ENCODE measurements at regions not wholly inside any gene's neighbourhood (a gene's known extent, or its start where the extent isn't known, plus 50 kb on each side); places are given as distances from the start of the nearest gene placed in this dataset.
A peak's percentile ranks its signal among the peaks of the same experiment; 100 is the strongest.

DNA sequence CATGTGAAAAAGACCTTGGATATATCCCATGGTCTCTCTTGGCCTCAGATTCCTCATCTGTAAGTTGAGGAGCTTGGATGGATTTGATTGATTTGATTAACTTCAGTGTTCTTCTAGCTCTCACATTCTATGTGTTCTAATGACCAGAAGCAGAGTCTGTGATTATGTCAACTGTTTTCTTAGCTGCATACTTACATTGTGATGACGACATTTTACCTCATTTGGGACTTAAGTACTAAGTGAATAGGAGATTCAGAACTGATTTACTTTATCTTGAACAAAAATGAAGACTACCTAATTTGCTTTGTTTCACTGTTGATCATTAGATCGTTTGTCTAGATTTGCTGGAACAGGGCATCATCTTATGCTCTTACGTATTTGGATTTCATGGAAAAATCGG lies 427.7 kb downstream of the SH3GL2 start:
- no peak overlapping the region for H3K9ac ChIP-seq (ENCODE audit: insufficient read depth, low read depth, low read length)
- no peak for TF ChIP-seq MED1 (CRISPR knock-in tag; IDR thresholded peaks at IDR 0.05)
- no peak for TF ChIP-seq ZC3H13 (CRISPR knock-in tag; IDR thresholded peaks at IDR 0.05)
- TF ChIP-seq ATF7 (IDR thresholded peaks at IDR 0.05), result peak; percentile 78
- no peak for TF ChIP-seq ATF7 (CRISPR knock-in tag; IDR thresholded peaks at IDR 0.05)
- peak; percentile 62 for TF ChIP-seq CREB1 (IDR thresholded peaks at IDR 0.05)
- TF ChIP-seq CREB1 (CRISPR knock-in tag; IDR thresholded peaks at IDR 0.05), result no peak
- BruUV-seq (replicated peaks), result no TSS peak
- CTCF ChIA-PET (ENCODE audit: low intra/inter-chr PET ratio, low total read pairs), result no interaction called here
- 17% methylated on average over 4 of the region's 4 CpGs for WGBS (ENCODE audit: low lambda C conversion rate)
- no peaks in the 10 kb centered on the region for H3K79me2 ChIP-seq (ENCODE audit: insufficient read depth, low read length)
- H3K4me3 ChIP-seq (replicated peaks in 1 of 3; ENCODE audit: insufficient read depth in 1 of 3, low read depth in 2 of 3, low read length in 3 of 3), result no peak overlapping the region
- H3K4me2 ChIP-seq (ENCODE audit: low read depth, low read length), result no peak overlapping the region
- in situ Hi-C loops (cut with HindIII; ENCODE audit: extremely low pct_ligation_motif_present, low pct_unique_long_range_greater_than_20kb), result no loop called here
- intact Hi-C loops (cut with micrococcal nuclease; ENCODE audit: unreplicated experiment), result no loop called here
- H3K4me1 ChIP-seq (ENCODE audit: insufficient read depth, low read length), result no peaks in the 10 kb centered on the region
- no peak for FAIRE-seq
- H3K9me3 ChIP-seq (ENCODE audit: low read length), result peaks cover 8% of the 10 kb centered on the region
- H4K20me1 ChIP-seq (ENCODE audit: insufficient read depth, low read length), result no peaks in the 10 kb centered on the region
- DNase-seq (ENCODE audit: low spot score), result no peak
- no peaks in the 10 kb centered on the region for H3K27me3 ChIP-seq (ENCODE audit: control insufficient read depth in 1 of 2, insufficient read depth in 2 of 2, low read length in 2 of 2)
- POLR2A ChIA-PET, result no interaction called here
- H3K27ac ChIP-seq (ENCODE audit: extremely low read length, insufficient read depth, low read length), result no peak overlapping the region
- no peak for ATAC-seq
- no peak overlapping the region for H2AFZ ChIP-seq (ENCODE audit: low read length)
- H3K36me3 ChIP-seq (replicated peaks in 1 of 2; ENCODE audit: control insufficient read depth in 1 of 2, insufficient read depth in 2 of 2, low read length in 2 of 2), result no peaks in the 10 kb centered on the region

DNA sequence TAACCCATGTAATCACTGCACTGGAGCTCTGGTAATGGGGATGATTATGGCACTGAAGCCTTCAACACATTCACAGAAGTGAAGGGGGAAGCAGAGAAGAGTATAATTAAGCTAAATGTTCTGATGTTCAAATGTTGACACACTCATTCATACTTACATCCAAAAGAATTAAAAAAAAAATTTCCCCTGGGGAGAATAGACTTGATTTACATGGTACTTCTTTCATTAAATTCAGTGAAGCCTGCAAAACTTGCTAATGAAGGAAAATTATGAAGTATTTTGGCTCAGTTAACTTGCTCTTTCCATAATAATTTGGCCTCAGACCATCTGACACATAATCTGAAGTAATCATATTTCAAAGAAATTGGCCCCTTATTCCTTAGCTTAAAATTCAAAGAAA lies 428.8 kb downstream of the SH3GL2 start:
- no peak overlapping the region for H3K27ac ChIP-seq (ENCODE audit: extremely low read length, insufficient read depth, low read length)
- ATAC-seq (no peak), FAIRE-seq (no peak), DNase-seq (ENCODE audit: low spot score) (no peak)
- H3K4me2 ChIP-seq (ENCODE audit: low read depth, low read length), result no peak overlapping the region
- peaks cover 8% of the 10 kb centered on the region for H3K9me3 ChIP-seq (ENCODE audit: low read length)
- intact Hi-C loops (cut with micrococcal nuclease; ENCODE audit: unreplicated experiment), result no loop called here
- H3K79me2 ChIP-seq (ENCODE audit: insufficient read depth, low read length), result no peaks in the 10 kb centered on the region
- H3K27me3 ChIP-seq (ENCODE audit: control insufficient read depth in 1 of 2, insufficient read depth in 2 of 2, low read length in 2 of 2), result no peaks in the 10 kb centered on the region
- H3K4me3 ChIP-seq (replicated peaks in 1 of 3; ENCODE audit: insufficient read depth in 1 of 3, low read depth in 2 of 3, low read length in 3 of 3), result no peak overlapping the region
- in situ Hi-C loops (cut with HindIII; ENCODE audit: extremely low pct_ligation_motif_present, low pct_unique_long_range_greater_than_20kb), result no loop called here
- ChIA-PET CTCF (ENCODE audit: low intra/inter-chr PET ratio, low total read pairs) (no interaction called here), POLR2A (no interaction called here)
- H3K9ac ChIP-seq (ENCODE audit: insufficient read depth, low read depth, low read length), result no peak overlapping the region
- H2AFZ ChIP-seq (ENCODE audit: low read length), result no peak overlapping the region
- H3K4me1 ChIP-seq (ENCODE audit: insufficient read depth, low read length), result no peaks in the 10 kb centered on the region
- no TSS peak for BruUV-seq (replicated peaks)
- no peaks in the 10 kb centered on the region for H4K20me1 ChIP-seq (ENCODE audit: insufficient read depth, low read length)
- no peaks in the 10 kb centered on the region for H3K36me3 ChIP-seq (replicated peaks in 1 of 2; ENCODE audit: control insufficient read depth in 1 of 2, insufficient read depth in 2 of 2, low read length in 2 of 2)
- TF ChIP-seq, protein P1, sequence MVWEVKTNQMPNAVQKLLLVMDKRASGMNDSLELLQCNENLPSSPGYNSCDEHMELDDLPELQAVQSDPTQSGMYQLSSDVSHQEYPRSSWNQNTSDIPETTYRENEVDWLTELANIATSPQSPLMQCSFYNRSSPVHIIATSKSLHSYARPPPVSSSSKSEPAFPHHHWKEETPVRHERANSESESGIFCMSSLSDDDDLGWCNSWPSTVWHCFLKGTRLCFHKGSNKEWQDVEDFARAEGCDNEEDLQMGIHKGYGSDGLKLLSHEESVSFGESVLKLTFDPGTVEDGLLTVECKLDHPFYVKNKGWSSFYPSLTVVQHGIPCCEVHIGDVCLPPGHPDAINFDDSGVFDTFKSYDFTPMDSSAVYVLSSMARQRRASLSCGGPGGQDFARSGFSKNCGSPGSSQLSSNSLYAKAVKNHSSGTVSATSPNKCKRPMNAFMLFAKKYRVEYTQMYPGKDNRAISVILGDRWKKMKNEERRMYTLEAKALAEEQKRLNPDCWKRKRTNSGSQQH (CRISPR knock-in tag; IDR thresholded peaks at IDR 0.05; ENCODE audit: low read depth), result no peak
- TF ChIP-seq ZNF224 (CRISPR knock-in tag; IDR thresholded peaks at IDR 0.05), result no peak
- TF ChIP-seq CBX5 (CRISPR knock-in tag; IDR thresholded peaks at IDR 0.05; ENCODE audit: borderline replicate concordance), result no peak
- no peak for TF ChIP-seq IKZF4 (CRISPR knock-in tag; IDR thresholded peaks at IDR 0.05; ENCODE audit: borderline replicate concordance, low read depth, not compliant biosample characterization)
- TF ChIP-seq SALL2 (CRISPR knock-in tag; IDR thresholded peaks at IDR 0.05), result no peak
- no peak for TF ChIP-seq ARNTL (CRISPR knock-in tag; IDR thresholded peaks at IDR 0.05)
- no peak for TF ChIP-seq ZNF713 (CRISPR knock-in tag; IDR thresholded peaks at IDR 0.05)
- TF ChIP-seq KDM2A (CRISPR knock-in tag; IDR thresholded peaks at IDR 0.05; ENCODE audit: borderline replicate concordance, low read depth), result no peak
- no peak for TF ChIP-seq PTBP1 (IDR thresholded peaks at IDR 0.05; ENCODE audit: low read depth, low read length, poor library complexity, severe bottlenecking)
- TF ChIP-seq FOXC1 (CRISPR knock-in tag; IDR thresholded peaks at IDR 0.05; ENCODE audit: borderline replicate concordance), result no peak
- no peak for TF ChIP-seq ZNF382 (CRISPR knock-in tag; IDR thresholded peaks at IDR 0.05; ENCODE audit: borderline replicate concordance)
- no peak for TF ChIP-seq DR1 (CRISPR knock-in tag; IDR thresholded peaks at IDR 0.05)
- TF ChIP-seq KLF9 (CRISPR knock-in tag; IDR thresholded peaks at IDR 0.05; ENCODE audit: low read depth), result no peak
- no peak for TF ChIP-seq REPIN1 (CRISPR knock-in tag; IDR thresholded peaks at IDR 0.05; ENCODE audit: borderline replicate concordance, low read depth)
- no peak for TF ChIP-seq ZNF616 (CRISPR knock-in tag; IDR thresholded peaks at IDR 0.05; ENCODE audit: low read depth)

Measured in HepG2 (cell line).